MCF 10A (cell line): ENCODE measurements at regions not wholly inside any gene's neighbourhood (a gene's known extent, or its start where the extent isn't known, plus 50 kb on each side); places are given as distances from the start of the nearest gene placed in this dataset.

Experiments
- BruUV-seq: library from RNA; stranded (reverse); fragments of 400-500 nt; replicated peaks from 2 replicates; lab custom pipeline; 2021; lab: Mats Ljungman, UMichigan
- CTCF ChIA-PET: fragments of 300-600 bp; sonication (Branson Sonifier 250); formaldehyde crosslinking; extraction: SDS; loops from one replicate; lab custom pipeline; 2021; ENCODE audit warnings: antibody characterized with exemption, inconsistent platforms; lab: Yijun Ruan, JAX
- POLR2A ChIA-PET: fragments of 300-600, 350-650 bp; sonication (Branson Sonifier 250); formaldehyde crosslinking; extraction: SDS; loops from one replicate; lab custom pipeline; 2020; ENCODE audit warnings: antibody characterized with exemption, inconsistent platforms; lab: Yijun Ruan, JAX
- DNase-seq: peaks from one replicate; pipeline ENCODE4 v3.0.0-alpha.2; 2018; ENCODE audit not compliant: unreplicated experiment
- H3K27ac Mint-ChIP-seq: one replicate; pipeline ENCODE4 v1.8.0; 2022; ENCODE audit warnings: mild to moderate bottlenecking, low read depth, mixed read lengths; ENCODE audit not compliant: unreplicated experiment
- H3K27me3 Mint-ChIP-seq: one replicate; pipeline ENCODE4 v1.8.0; 2022; ENCODE audit warnings: mixed read lengths; ENCODE audit not compliant: insufficient read depth, unreplicated experiment
- H3K36me3 Mint-ChIP-seq: one replicate; pipeline ENCODE4 v1.8.0; 2022; ENCODE audit warnings: mild to moderate bottlenecking, moderate library complexity, mixed read lengths; ENCODE audit not compliant: insufficient read depth, unreplicated experiment
- H3K4me1 Mint-ChIP-seq: one replicate; pipeline ENCODE4 v1.8.0; 2022; ENCODE audit warnings: mixed read lengths; ENCODE audit not compliant: insufficient read depth, unreplicated experiment
- H3K4me3 Mint-ChIP-seq: one replicate; pipeline ENCODE4 v1.8.0; 2022; ENCODE audit warnings: mild to moderate bottlenecking, moderate library complexity, mixed read lengths; ENCODE audit not compliant: unreplicated experiment
- H3K9me3 Mint-ChIP-seq: one replicate; pipeline ENCODE4 v1.8.0; 2022; ENCODE audit warnings: mixed read lengths; ENCODE audit not compliant: unreplicated experiment
- CTCF ChIP-seq: fragments of 200-600 bp; IDR thresholded peaks from one replicate; pipeline ENCODE4 v1.8.0; 2022; ENCODE audit warnings: antibody characterized with exemption, mild to moderate bottlenecking; ENCODE audit not compliant: unreplicated experiment
- intact Hi-C: fragments of 100-400 bp; cut with micrococcal nuclease; formaldehyde crosslinking; loops from 2 replicates; pipeline ENCODE4 v1.14.1; 2022

GRCh38 chr3:5762506-5762905, 575.0 kb downstream of the EDEM1 start:
- no peak for DNase-seq
- H3K36me3 Mint-ChIP-seq = no peaks in the 10 kb centered on the region
- no TSS peak for BruUV-seq
- no peak overlapping the region for H3K4me3 Mint-ChIP-seq
- POLR2A ChIA-PET = no interaction called here
- no peak overlapping the region for H3K27ac Mint-ChIP-seq
- CTCF ChIA-PET = no interaction called here
- intact Hi-C loops = no loop called here
- H3K9me3 Mint-ChIP-seq = no peaks in the 10 kb centered on the region
- peaks cover 16% of the 10 kb centered on the region for H3K27me3 Mint-ChIP-seq
- TF ChIP-seq CTCF = no peak
- no peaks in the 10 kb centered on the region for H3K4me1 Mint-ChIP-seq

- CTCF ChIA-PET = interaction anchor here (0.6 to 1.2 kb wide), 4 partner anchors 8 to 1530 kb away, joined by 3 to 4 read pairs (median 3); no protein-coding TSS in a partner anchor
- H3K27ac Mint-ChIP-seq = no peak overlapping the region
Measured at GRCh38 chr3:5766848-5767247, 579.3 kb downstream of the EDEM1 start.

GRCh38 chr3:5767304-5767703, 579.8 kb downstream of the EDEM1 start:
- H3K27ac Mint-ChIP-seq = no peak overlapping the region
- intact Hi-C loops = no loop called here
- no TSS peak for BruUV-seq
- ChIA-PET POLR2A (interaction anchor here (0.9 kb wide), 1 partner anchor 13 kb away, joined by 4 read pairs; no protein-coding TSS in a partner anchor), CTCF (interaction anchor here (0.6 to 1.2 kb wide), 4 partner anchors 8 to 1530 kb away, joined by 3 to 4 read pairs (median 3); no protein-coding TSS in a partner anchor)
- no peak for DNase-seq
- H3K27me3 Mint-ChIP-seq = no peaks in the 10 kb centered on the region
- H3K4me3 Mint-ChIP-seq = no peak overlapping the region
- H3K4me1 Mint-ChIP-seq = no peaks in the 10 kb centered on the region
- no peaks in the 10 kb centered on the region for H3K36me3 Mint-ChIP-seq
- no peak for TF ChIP-seq CTCF
- H3K9me3 Mint-ChIP-seq = no peaks in the 10 kb centered on the region

More at GRCh38 chr3:5766848-5767247, 579.3 kb downstream of the EDEM1 start:
- intact Hi-C loops = no loop called here
- no peak for TF ChIP-seq CTCF
- H3K9me3 Mint-ChIP-seq = no peaks in the 10 kb centered on the region
- H3K4me3 Mint-ChIP-seq = no peak overlapping the region
- POLR2A ChIA-PET = interaction anchor here (0.9 kb wide), 1 partner anchor 13 kb away, joined by 4 read pairs; no protein-coding TSS in a partner anchor
- H3K36me3 Mint-ChIP-seq = no peaks in the 10 kb centered on the region
- H3K4me1 Mint-ChIP-seq = no peaks in the 10 kb centered on the region
- DNase-seq = no peak
- no TSS peak for BruUV-seq
- no peaks in the 10 kb centered on the region for H3K27me3 Mint-ChIP-seq

DNA sequence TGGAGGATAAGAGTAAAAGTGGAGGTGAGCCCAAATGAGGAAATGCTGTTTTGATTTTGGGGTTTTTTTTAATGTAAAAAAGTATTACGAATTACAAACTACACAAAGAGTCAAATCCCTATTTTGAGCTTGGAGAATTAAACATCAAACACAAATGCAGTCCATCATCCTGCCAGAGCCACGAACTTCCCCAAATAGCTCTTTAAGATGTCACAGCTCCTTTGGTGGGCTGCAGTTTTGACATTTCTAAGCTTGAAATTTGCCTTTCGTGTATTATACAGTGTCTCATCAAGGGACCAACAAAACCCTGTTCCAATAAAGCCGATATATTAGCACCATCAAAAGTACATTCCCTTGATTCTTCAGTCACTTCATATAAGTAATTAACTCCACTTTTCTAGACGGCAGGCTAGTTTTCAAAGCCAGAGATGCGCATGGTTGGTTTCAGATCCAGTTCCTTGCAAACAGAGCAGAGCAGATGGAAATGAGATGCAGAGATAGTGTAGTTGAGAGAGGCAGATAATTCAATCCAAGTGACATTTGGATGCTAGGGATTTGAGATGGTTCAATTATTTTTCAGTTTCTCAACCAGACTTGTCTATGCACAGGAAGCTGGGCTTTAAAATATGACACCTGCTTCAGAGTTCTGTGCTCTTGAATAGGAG, 580.9 kb downstream of the EDEM1 start:
- Mint-ChIP-seq H3K36me3 (no peaks in the 10 kb centered on the region), H3K27ac (no peak overlapping the region), H3K4me1 (no peaks in the 10 kb centered on the region), H3K27me3 (no peaks in the 10 kb centered on the region), H3K9me3 (no peaks in the 10 kb centered on the region), H3K4me3 (no peak overlapping the region)
- POLR2A ChIA-PET = interaction anchor here (1.2 kb wide), 1 partner anchor 28 kb away, joined by 3 read pairs; no protein-coding TSS in a partner anchor
- intact Hi-C loops = no loop called here
- BruUV-seq = no TSS peak
- no peak for TF ChIP-seq CTCF
- DNase-seq = no peak
- CTCF ChIA-PET = interaction anchor here (0.6 to 1.1 kb wide), 3 partner anchors 18 to 904 kb away, joined by 3 to 6 read pairs (median 4); no protein-coding TSS in a partner anchor
